HG02798 (cell line): ENCODE measurements at regions not wholly inside any gene's neighbourhood (a gene's known extent, or its start where the extent isn't known, plus 50 kb on each side); places are given as distances from the start of the nearest gene placed in this dataset.

Experiments
- ATAC-seq: cut with Tn5 transposase; IDR thresholded peaks from one replicate; pipeline ENCODE4 v1.9.1; 2021; ENCODE audit warnings: mild to moderate bottlenecking; ENCODE audit not compliant: unreplicated experiment, poor library complexity

- no peak for ATAC-seq
Measured at GRCh38 chr22:48846200-48846599, 981.5 kb downstream of the BRD1 start.

- no peak for ATAC-seq
Measured at GRCh38 chr22:48845356-48845936, 982.2 kb downstream of the BRD1 start.

- ATAC-seq, result no peak
Measured at GRCh38 chr22:48844056-48844675, 983.5 kb downstream of the BRD1 start.

GRCh38 chr22:48843640-48844039, 984.0 kb downstream of the BRD1 start:
- no peak for ATAC-seq

- no peak for ATAC-seq
Measured at GRCh38 chr22:48842976-48843375, 984.7 kb downstream of the BRD1 start.

- no peak for ATAC-seq
Measured at GRCh38 chr22:48842583-48842945, 985.1 kb downstream of the BRD1 start.

- no peak for ATAC-seq
Measured at GRCh38 chr22:48841881-48842582, 985.6 kb downstream of the BRD1 start.

- ATAC-seq, result no peak
Measured at GRCh38 chr22:48840112-48840949, 987.3 kb downstream of the BRD1 start.

GRCh38 chr22:48838846-48839730, 988.6 kb downstream of the BRD1 start:
- no peak for ATAC-seq

- ATAC-seq, result no peak
Measured at GRCh38 chr22:48838376-48838775, 989.3 kb downstream of the BRD1 start.

- no peak for ATAC-seq
Measured at GRCh38 chr22:48837341-48837935, 990.2 kb downstream of the BRD1 start.

- no peak for ATAC-seq
Measured at GRCh38 chr22:48836673-48837340, 990.9 kb downstream of the BRD1 start.

- ATAC-seq, result no peak
Measured at GRCh38 chr22:48835857-48836672, 991.6 kb downstream of the BRD1 start.

GRCh38 chr22:48835364-48835763, 992.3 kb downstream of the BRD1 start:
- ATAC-seq, result no peak

- no peak for ATAC-seq
Measured at GRCh38 chr22:48834404-48834803, 993.3 kb downstream of the BRD1 start.

- no peak for ATAC-seq
Measured at GRCh38 chr22:48832592-48832991, 995.1 kb downstream of the BRD1 start.

GRCh38 chr22:48829908-48830307, 997.8 kb downstream of the BRD1 start:
- ATAC-seq, result no peak

- no peak for ATAC-seq
Measured at GRCh38 chr22:48828688-48829087, 999.0 kb downstream of the BRD1 start.
